Osteocyte (in vitro differentiated cells): ENCODE measurements at regions not wholly inside any gene's neighbourhood (a gene's known extent, or its start where the extent isn't known, plus 50 kb on each side); places are given as distances from the start of the nearest gene placed in this dataset.

Source experiments
- DNase-seq: peaks from one replicate; pipeline ENCODE4 v3.0.0; 2021; ENCODE audit warnings: mixed read lengths; ENCODE audit not compliant: unreplicated experiment; ENCODE audit errors: extremely low spot score
- H3K27ac Mint-ChIP-seq: one replicate; pipeline ENCODE4 v1.8.0; 2021; ENCODE audit warnings: mild to moderate bottlenecking, mixed read lengths; ENCODE audit not compliant: unreplicated experiment
- H3K27me3 Mint-ChIP-seq: one replicate; pipeline ENCODE4 v1.8.0; 2021; ENCODE audit warnings: mixed read lengths; ENCODE audit not compliant: unreplicated experiment
- H3K36me3 Mint-ChIP-seq: one replicate; pipeline ENCODE4 v1.8.0; 2021; ENCODE audit warnings: mixed read lengths; ENCODE audit not compliant: unreplicated experiment
- H3K4me1 Mint-ChIP-seq: one replicate; pipeline ENCODE4 v1.8.0; 2021; ENCODE audit warnings: mixed read lengths; ENCODE audit not compliant: unreplicated experiment
- H3K4me3 Mint-ChIP-seq: one replicate; pipeline ENCODE4 v1.8.0; 2021; ENCODE audit warnings: mild to moderate bottlenecking, moderate library complexity, mixed read lengths; ENCODE audit not compliant: unreplicated experiment
- H3K9me3 Mint-ChIP-seq: one replicate; pipeline ENCODE4 v1.8.0; 2021; ENCODE audit warnings: mixed read lengths; ENCODE audit not compliant: unreplicated experiment
- CTCF ChIP-seq: fragments of 200-600 bp; sonication (generic); IDR thresholded peaks from 2 replicates; pipeline ENCODE4 v1.5.0; 2021; ENCODE audit warnings: antibody characterized with exemption, mild to moderate bottlenecking, moderate library complexity

DNA sequence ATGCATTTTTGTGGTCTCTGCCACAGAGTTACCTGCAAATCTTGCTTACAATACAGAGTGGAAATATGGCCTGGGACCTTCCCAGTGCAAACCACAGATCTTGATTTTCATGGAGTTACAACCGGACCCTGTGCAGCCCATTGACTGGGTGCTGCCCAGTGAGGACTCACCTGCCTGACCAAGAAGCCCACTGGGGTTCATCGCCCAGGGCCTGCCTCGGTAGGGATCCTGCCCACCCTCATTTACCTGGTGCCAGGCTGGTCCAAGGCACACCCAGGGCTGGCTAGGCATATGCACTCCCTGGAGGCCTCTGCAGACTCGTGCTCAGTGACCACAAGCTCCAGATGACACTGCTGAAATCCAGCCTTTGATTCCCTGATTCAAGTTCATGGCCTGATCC is 572.7 kb downstream of the NPHP4 start:
- H3K9me3 Mint-ChIP-seq: peaks cover 20% of the 10 kb centered on the region
- DNase-seq: no peak
- TF ChIP-seq CTCF: no peak
- H3K4me3 Mint-ChIP-seq: no peak overlapping the region
- no peaks in the 10 kb centered on the region for H3K36me3 Mint-ChIP-seq
- H3K27ac Mint-ChIP-seq: no peak overlapping the region
- no peaks in the 10 kb centered on the region for H3K27me3 Mint-ChIP-seq
- H3K4me1 Mint-ChIP-seq: no peaks in the 10 kb centered on the region

DNA sequence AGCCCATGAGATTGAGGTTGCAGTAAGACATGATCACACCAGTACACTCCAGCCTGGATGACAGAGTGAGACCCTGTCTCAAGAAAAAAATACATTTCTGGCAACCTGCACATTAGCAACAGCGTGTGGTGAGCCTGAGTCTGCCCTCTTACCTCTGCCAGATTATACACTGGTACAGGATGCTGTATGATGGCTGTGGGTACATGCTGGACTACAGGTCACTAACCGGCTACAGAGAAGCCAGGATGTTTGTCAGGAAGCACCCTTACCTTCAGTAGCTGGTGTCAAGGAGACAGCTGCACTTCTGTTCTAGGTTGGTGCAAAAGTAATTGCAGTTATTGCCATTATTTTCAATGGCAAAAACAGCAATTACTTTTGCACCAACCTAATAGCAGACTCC is 575.7 kb downstream of the NPHP4 start:
- Mint-ChIP-seq H3K4me1 (no peaks in the 10 kb centered on the region), H3K27ac (no peak overlapping the region), H3K36me3 (no peaks in the 10 kb centered on the region), H3K27me3 (no peaks in the 10 kb centered on the region), H3K9me3 (peaks cover 14% of the 10 kb centered on the region), H3K4me3 (no peak overlapping the region)
- no peak for TF ChIP-seq CTCF
- no peak for DNase-seq

DNA sequence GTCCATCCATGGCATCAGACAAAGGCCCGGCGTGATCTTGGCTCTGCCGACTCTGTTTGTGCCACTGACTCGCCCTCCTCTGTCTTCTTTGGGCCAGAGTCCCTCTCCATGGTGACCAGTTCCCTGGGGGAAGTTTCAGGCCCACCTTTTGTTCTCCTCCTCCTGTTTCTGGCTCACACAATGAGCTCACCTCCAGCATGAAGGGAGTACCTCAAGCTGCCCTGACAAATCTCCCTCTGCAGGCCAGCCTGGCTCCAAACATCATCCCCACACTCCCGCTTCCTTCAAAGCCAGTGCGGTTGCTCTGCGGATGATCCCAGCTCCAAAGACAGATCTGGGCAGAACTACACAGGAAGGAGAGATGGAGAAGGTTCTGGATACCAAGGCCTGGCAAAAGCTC is 576.6 kb downstream of the NPHP4 start:
- H3K4me1 Mint-ChIP-seq: no peaks in the 10 kb centered on the region
- H3K4me3 Mint-ChIP-seq: no peak overlapping the region
- DNase-seq: no peak
- no peak for TF ChIP-seq CTCF
- no peak overlapping the region for H3K27ac Mint-ChIP-seq
- H3K27me3 Mint-ChIP-seq: no peaks in the 10 kb centered on the region
- H3K36me3 Mint-ChIP-seq: no peaks in the 10 kb centered on the region
- H3K9me3 Mint-ChIP-seq: peaks cover 18% of the 10 kb centered on the region

DNA sequence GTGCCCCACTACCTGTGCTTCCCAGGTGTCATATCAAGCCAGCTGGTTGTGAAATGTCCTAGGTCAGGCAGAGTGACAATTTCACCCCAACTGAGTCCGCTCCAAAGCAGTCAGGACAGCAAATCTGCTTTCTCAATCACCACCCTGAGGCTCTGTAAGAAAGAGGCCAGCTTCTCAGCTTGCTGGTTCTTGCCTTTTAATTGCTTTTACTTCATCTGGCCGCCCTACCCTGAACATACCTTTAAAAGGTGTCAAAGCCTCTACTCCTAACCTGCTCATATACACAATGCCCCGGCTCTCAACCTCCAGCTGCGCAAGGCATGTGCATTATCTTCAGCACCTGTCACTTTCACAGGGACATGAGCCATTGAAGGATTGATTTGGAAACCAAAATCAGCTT is 581.6 kb downstream of the NPHP4 start:
- H3K4me3 Mint-ChIP-seq: no peak overlapping the region
- no peaks in the 10 kb centered on the region for H3K4me1 Mint-ChIP-seq
- H3K36me3 Mint-ChIP-seq: no peaks in the 10 kb centered on the region
- no peaks in the 10 kb centered on the region for H3K27me3 Mint-ChIP-seq
- no peak overlapping the region for H3K27ac Mint-ChIP-seq
- DNase-seq: no peak
- H3K9me3 Mint-ChIP-seq: peaks cover 45% of the 10 kb centered on the region
- TF ChIP-seq CTCF: no peak

GRCh38 chr1:5408401-5408800 is 583.8 kb downstream of the NPHP4 start:
- Mint-ChIP-seq H3K4me1 (no peaks in the 10 kb centered on the region), H3K27me3 (no peaks in the 10 kb centered on the region), H3K36me3 (no peaks in the 10 kb centered on the region), H3K4me3 (no peak overlapping the region), H3K9me3 (peaks cover 52% of the 10 kb centered on the region), H3K27ac (no peak overlapping the region)
- DNase-seq: no peak
- no peak for TF ChIP-seq CTCF
